Esophagus (tissue), 2 donors: ENCODE measurements at regions not wholly inside any gene's neighbourhood (a gene's known extent, or its start where the extent isn't known, plus 50 kb on each side); places are given as distances from the start of the nearest gene placed in this dataset.

ENCODE experiments used
- H3K27ac ChIP-seq, 2 donors: one replicate each; pipeline ENCODE4 v1.5.1; 2013; ENCODE audit warnings: low read depth in 2 of 2, mild to moderate bottlenecking in 2 of 2, inconsistent platforms in 1 of 2, low read length in 1 of 2, moderate library complexity in 1 of 2
- H3K27me3 ChIP-seq, 2 donors: one replicate each; pipeline ENCODE4 v1.6.1; 2013; ENCODE audit warnings: low read length in 2 of 2, control low read depth in 1 of 2, mild to moderate bottlenecking in 1 of 2; ENCODE audit not compliant: insufficient read depth in 2 of 2, control insufficient read depth in 1 of 2
- H3K36me3 ChIP-seq, 2 donors: one replicate each; pipeline ENCODE4 v1.6.1; 2013; ENCODE audit warnings: low read length in 1 of 2; ENCODE audit not compliant: control insufficient read depth in 2 of 2, insufficient read depth in 2 of 2
- H3K4me1 ChIP-seq, 2 donors: one replicate each; pipeline ENCODE4 v1.6.1; 2013; ENCODE audit warnings: low read length in 1 of 2; ENCODE audit not compliant: control insufficient read depth in 2 of 2, insufficient read depth in 2 of 2
- H3K4me3 ChIP-seq, 2 donors: one replicate each; pipeline ENCODE4 v1.5.1; 2013; ENCODE audit warnings: low read length in 2 of 2, mild to moderate bottlenecking in 2 of 2, low read depth in 1 of 2, moderate library complexity in 1 of 2
- H3K9me3 ChIP-seq, 2 donors: one replicate each; pipeline ENCODE4 v1.6.1; 2013; ENCODE audit warnings: mild to moderate bottlenecking in 2 of 2, low read depth in 1 of 2, low read length in 1 of 2, moderate library complexity in 1 of 2; ENCODE audit not compliant: control insufficient read depth in 2 of 2, insufficient read depth in 1 of 2
- WGBS, 2 donors: extraction: QIAGEN DNeasy Blood & Tissue Kit; methylation state at CpG; one replicate each; pipeline ENCODE4 v1.1.7; 2013; 5-methylcytosine and 5-hydroxymethylcytosine counted together
- donor health status: healthy with polysubstance abuse.
- donor health status: Bipolar disorder and iron deficiency.

DNA sequence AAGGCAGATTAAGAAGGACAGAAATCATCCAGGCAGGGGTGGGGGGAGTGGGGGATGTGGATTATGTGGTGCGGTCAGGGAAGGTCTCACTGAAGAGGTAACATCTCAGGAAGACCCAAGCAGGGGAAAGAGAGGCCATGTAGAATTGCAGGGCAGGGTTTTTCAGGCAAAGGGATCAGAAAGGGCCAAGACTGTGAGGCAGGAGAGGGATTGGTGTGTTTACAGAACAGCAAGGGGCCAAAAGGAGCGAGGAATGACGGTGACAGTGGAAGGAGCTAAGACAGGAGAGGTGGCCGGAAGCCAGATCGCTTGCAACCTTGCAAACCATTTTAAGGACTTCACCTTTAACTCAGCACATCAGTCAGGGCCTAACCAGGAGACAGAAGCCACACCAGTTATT, 535.4 kb upstream of the JARID2 start:
- Histone ChIP-seq H3K36me3 (no peaks in the 10 kb centered on the region), H3K27ac (no peak overlapping the region), H3K4me1 (peaks cover 3 to 8% of the 10 kb centered on the region in 2 donors), H3K27me3 (no peaks in the 10 kb centered on the region), H3K4me3 (no peak overlapping the region), H3K9me3 (no peaks in the 10 kb centered on the region)
- WGBS, 2 donors = 97% methylated on average over 5 of the region's 5 CpGs

- Histone ChIP-seq H3K4me3 (no peak overlapping the region), H3K27me3 (no peaks in the 10 kb centered on the region), H3K9me3 (no peaks in the 10 kb centered on the region), H3K27ac (no peak overlapping the region), H3K4me1 (peaks cover 3 to 8% of the 10 kb centered on the region in 2 donors), H3K36me3 (no peaks in the 10 kb centered on the region)
- WGBS, 2 donors = 72% methylated on average over 3 of the region's 3 CpGs
These were observed 534.7 kb upstream of the JARID2 start for GRCh38 chr6:14711056-14711703.

DNA sequence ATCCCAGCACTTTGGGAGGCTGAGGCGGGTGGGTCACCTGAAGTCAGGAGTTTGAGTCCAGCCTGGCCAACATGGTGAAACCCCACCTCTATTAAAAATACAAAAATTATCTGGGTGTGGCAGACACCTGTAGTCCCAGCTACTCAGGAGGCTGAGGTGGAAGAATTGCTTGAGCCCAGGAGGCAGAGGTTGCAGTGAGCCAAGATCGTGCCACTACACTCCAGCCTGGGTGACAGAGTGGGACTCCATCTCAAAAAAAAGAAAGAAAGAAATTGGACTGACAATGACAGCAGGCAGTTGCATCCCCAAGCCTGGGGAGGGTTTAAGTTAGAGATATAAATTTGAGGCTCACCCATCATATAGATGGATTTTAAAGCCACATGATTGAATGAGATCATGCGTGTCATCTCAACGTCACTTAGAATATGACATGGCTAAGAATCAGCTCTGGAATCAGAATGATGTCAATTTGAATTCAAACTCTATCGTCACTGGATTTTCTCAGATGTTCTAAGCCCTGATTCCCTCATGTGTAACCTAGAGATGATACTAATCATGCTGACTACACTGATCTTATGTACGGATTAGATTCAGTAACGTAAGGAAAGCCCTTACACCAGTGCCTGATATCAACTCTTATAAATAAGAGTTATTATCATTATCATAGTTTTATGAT, 534.0 kb upstream of the JARID2 start:
- WGBS, 2 donors = 90 to 91% methylated on average over 7 of the region's 7 CpGs
- no peaks in the 10 kb centered on the region for H3K9me3 ChIP-seq

DNA sequence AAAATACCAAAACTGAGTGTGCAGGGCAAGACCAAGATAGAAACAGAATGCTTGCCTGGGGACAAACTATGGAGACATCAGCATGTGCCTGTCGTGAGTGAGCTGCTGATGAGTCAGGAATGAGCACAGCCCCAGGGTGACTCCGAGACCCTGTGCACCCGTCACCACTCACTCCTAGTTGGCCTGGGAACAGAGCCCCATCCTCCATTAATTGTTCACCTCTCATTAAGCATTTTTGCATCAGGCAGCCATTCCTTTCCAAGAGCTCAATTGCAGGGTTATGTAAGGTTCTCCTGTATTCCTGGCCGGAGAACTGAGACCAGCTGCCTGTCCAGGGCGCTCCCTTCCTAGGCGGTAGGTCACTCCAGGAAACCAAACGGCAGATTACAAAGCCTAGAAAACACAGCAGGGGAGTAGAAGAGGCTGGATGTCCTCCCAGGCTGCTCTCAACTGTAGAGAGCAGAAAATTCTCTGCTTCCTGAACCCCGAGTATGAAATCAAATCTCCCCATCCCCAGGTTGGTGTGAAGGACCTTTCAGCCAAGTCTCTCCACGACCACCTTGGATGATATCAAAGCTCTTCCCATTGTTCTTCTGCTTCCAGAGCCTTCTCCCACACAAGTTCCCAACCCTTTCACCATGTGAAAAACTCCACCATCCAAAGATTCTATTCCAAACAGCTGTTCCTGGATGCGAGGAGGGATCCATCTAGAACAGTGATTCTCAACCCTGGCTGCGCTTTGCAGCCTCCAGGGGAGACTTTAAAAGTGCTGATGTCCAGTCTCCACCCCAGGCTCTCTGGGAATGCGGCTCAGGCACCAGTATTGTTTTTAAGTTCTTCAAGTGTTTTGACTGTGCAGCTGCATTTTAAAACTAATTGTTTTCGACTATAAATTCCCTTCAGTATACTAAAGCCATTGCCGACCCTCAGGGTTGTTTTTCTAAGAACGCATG, 532.6 kb upstream of the JARID2 start:
- H3K27ac ChIP-seq = no peak overlapping the region
- no peak overlapping the region for H3K4me3 ChIP-seq
- H3K9me3 ChIP-seq = no peaks in the 10 kb centered on the region
- WGBS, 2 donors = 65 to 73% methylated on average over 15 of the region's 15 CpGs
- H3K4me1 ChIP-seq = peaks cover 9 to 13% of the 10 kb centered on the region in 2 donors
- H3K27me3 ChIP-seq = no peaks in the 10 kb centered on the region
- no peaks in the 10 kb centered on the region for H3K36me3 ChIP-seq

More for the DNA sequence above, 534.0 kb upstream of the JARID2 start:
- no peaks in the 10 kb centered on the region for H3K27me3 ChIP-seq
- H3K27ac ChIP-seq = no peak overlapping the region
- no peaks in the 10 kb centered on the region for H3K36me3 ChIP-seq
- H3K4me3 ChIP-seq = no peak overlapping the region
- peaks cover 4 to 7% of the 10 kb centered on the region in 2 donors for H3K4me1 ChIP-seq

- H3K36me3 ChIP-seq = no peaks in the 10 kb centered on the region
- no peaks in the 10 kb centered on the region for H3K9me3 ChIP-seq
- H3K27ac ChIP-seq = no peak overlapping the region
- H3K4me1 ChIP-seq = peaks cover 9 to 13% of the 10 kb centered on the region in 2 donors
- 79 to 86% methylated on average over 3 of the region's 3 CpGs for WGBS, 2 donors
- no peaks in the 10 kb centered on the region for H3K27me3 ChIP-seq
- H3K4me3 ChIP-seq = no peak overlapping the region
These were observed 531.8 kb upstream of the JARID2 start for GRCh38 chr6:14713966-14714631.

DNA sequence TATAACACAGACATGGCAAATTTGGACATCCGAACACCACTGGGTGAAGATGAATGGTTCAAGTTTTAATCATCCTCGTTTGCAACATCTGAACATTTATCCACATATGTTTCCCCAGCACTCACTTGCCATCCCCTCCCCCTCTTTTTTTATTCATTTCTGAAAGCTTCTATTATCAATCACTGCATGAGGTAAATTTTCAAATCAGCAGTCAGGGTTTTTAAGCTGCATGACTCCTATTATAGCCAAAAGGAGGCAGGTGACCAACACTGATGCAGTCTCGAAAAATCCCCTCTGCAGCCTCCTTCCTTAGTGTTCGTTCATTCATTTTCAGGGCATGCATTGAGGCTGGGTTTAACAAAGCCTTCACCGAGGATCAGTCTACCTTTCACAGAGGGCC, 530.8 kb upstream of the JARID2 start:
- Histone ChIP-seq H3K36me3 (no peaks in the 10 kb centered on the region), H3K4me1 (peaks cover 9 to 13% of the 10 kb centered on the region in 2 donors), H3K27ac (no peak overlapping the region), H3K4me3 (no peak overlapping the region), H3K9me3 (no peaks in the 10 kb centered on the region), H3K27me3 (no peaks in the 10 kb centered on the region)
- 85 to 91% methylated on average over 5 of the region's 5 CpGs for WGBS, 2 donors

DNA sequence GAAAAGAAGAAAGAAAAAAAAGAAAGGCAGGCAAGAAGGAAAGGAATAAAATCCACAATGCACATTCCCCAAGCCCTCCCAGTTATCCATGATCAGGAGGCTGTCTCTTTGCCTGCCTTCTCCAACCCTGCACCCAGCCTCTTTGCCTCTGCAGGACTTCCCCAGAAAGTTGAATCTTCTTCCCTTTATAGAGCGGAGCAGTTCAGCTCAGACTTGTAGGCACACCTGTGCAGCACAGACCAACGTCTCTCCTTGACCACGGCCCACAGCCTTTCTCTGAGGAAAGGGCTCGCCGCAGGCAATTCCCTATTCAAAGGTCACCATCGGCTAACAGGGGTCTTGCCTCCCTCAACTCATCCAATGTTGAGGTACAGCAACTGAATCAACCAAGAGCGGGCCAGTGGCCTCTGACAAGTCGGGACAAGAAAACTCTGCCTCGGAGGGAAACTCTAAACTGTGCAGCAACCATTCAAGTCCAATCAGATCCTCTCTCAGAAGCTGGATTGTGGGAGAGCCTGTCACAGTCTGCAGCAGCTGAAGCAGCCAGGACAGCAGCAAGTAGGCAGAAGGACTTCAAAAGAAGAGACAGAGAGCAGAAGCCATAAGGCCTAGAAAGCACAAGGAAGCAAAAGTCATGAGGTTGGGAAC, 529.2 kb upstream of the JARID2 start:
- Histone ChIP-seq H3K27me3 (no peaks in the 10 kb centered on the region), H3K9me3 (no peaks in the 10 kb centered on the region), H3K4me3 (no peak overlapping the region), H3K4me1 (peaks cover 9 to 13% of the 10 kb centered on the region in 2 donors), H3K36me3 (no peaks in the 10 kb centered on the region), H3K27ac (peak overlapping the region in 1 of 2 donors; percentile 64)
- WGBS, 2 donors = 65 to 76% methylated on average over 9 of the region's 9 CpGs

DNA sequence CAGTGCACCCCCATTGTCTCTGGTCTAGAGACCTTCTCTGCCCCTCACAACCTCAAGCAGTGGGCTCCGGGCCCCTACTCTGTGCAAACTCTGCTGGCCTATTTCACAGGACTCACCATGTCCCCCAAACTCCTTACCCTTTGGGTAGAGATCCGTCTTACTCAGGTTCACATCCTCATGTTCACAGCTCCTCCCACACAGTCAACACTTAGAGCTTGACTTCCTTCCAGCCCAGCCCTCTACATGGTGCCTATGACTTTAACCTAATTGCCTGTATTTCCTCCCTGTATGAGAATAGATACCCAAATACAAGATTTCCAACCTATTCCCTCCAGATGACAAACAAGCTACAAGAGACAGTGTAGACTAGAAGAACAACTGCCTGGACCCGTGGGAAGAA, 528.6 kb upstream of the JARID2 start:
- no peaks in the 10 kb centered on the region for H3K9me3 ChIP-seq
- H3K27ac ChIP-seq = peak overlapping the region in 1 of 2 donors; percentile 64
- H3K4me3 ChIP-seq = no peak overlapping the region
- H3K36me3 ChIP-seq = no peaks in the 10 kb centered on the region
- 64 to 65% methylated on average over 3 of the region's 3 CpGs for WGBS, 2 donors
- H3K27me3 ChIP-seq = no peaks in the 10 kb centered on the region
- H3K4me1 ChIP-seq = peaks cover 9 to 13% of the 10 kb centered on the region in 2 donors

DNA sequence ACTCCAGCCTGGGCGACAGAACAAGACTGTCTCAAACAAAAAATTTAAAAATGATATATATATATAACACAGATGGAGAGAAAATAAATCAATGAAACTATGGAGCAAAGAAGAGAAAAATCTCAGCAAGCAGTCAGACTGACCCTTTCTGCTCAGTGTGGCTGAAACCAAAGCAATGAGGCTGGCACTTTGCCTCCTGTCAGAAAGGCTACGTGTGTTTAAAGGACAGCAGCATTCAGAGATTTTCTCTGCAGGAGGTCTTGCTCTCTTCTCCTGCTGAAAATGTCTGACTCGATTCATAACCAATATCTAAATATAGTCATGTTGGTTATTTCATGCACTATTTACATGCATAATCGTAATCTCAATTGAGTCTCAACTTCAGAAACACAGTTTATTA, 527.0 kb upstream of the JARID2 start:
- Histone ChIP-seq H3K27me3 (no peaks in the 10 kb centered on the region), H3K9me3 (no peaks in the 10 kb centered on the region), H3K4me3 (no peak overlapping the region), H3K4me1 (peaks cover 9 to 10% of the 10 kb centered on the region in 2 donors), H3K36me3 (no peaks in the 10 kb centered on the region), H3K27ac (no peak overlapping the region)
- WGBS, 2 donors = 66% methylated on average over 4 of the region's 4 CpGs
